LNCAP (cell line): ENCODE measurements at regions not wholly inside any gene's neighbourhood (a gene's known extent, or its start where the extent isn't known, plus 50 kb on each side); places are given as distances from the start of the nearest gene placed in this dataset.

Source experiments
- CTCF ChIP-seq: fragments of 450-650 bp; IDR thresholded peaks from 2 replicates; pipeline ENCODE4 v1.5.1; 2017; ENCODE audit warnings: mild to moderate bottlenecking

DNA sequence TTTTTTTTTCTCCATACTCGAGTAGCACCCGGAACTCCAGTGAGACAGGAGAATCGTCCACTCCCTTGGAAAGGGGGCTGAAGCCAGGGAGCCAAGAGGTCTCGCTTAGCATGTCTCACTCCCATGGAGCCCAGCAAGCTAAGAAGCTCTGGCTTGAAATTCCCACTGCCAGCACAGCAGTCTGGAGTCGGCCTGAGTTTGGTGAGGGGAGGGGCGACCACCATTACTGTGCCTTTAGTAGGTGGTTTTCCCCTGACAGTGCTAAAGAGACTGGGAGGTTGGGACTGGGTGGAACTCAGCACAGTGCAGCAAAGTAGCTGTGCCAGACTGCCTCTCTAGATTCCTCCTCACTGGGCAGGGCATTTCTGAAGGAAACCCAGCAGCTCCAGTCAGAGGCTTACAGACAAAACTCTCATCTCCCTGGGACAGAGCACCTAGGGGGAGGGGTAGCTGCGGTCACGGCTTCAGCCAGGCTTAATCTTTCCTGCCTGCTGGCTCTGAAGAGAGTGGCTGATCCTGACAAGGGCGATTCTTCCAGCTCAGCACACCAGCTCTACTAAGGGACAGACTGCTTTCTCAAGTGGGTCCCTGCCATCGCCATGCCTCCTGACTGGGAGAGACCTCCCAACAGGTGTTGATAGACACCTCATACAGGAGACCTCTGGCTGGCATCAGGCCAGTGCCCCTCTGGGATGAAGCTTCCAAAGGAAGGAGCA lies 414.5 kb upstream of the ZNF608 start:
- no peak for TF ChIP-seq CTCF

DNA sequence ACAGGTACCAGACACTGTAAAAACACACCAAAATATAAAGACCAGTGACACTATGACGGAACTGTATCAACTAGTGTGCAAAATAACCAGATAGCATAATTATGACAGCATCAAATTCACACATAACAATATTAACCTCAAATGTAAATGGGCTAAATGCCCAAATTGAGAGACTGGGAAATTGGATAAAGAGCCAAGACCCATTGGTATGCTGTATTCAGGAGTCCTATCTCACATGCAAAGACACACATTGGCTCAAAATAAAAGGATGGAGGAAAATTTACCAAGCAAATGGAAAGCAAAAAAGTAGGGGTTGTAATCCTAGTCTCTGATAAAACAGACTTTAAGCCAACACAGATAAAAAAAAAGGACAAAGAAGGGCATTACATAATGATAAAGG lies 416.3 kb upstream of the ZNF608 start:
- TF ChIP-seq CTCF = no peak

DNA sequence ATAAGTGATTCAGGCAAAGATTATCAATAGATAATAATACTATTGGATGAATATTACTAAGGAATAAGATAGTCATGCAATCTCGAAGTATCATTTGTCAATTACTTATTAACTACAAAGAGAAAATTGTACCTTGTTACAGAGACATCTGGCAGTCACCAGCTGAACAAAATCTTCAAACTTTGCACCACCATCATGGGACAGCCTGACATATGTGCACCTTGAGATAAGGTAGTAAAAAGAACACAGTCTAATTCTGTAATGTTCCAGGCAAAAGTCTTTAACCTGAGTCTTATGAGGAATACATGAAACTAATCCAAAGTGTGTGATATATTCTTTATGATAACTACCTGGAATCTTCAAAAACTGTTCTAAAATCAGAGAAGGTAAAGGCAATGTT lies 423.0 kb upstream of the ZNF608 start:
- TF ChIP-seq CTCF = no peak

GRCh38 chr5:125171641-125172040 lies 425.2 kb upstream of the ZNF608 start:
- no peak for TF ChIP-seq CTCF

DNA sequence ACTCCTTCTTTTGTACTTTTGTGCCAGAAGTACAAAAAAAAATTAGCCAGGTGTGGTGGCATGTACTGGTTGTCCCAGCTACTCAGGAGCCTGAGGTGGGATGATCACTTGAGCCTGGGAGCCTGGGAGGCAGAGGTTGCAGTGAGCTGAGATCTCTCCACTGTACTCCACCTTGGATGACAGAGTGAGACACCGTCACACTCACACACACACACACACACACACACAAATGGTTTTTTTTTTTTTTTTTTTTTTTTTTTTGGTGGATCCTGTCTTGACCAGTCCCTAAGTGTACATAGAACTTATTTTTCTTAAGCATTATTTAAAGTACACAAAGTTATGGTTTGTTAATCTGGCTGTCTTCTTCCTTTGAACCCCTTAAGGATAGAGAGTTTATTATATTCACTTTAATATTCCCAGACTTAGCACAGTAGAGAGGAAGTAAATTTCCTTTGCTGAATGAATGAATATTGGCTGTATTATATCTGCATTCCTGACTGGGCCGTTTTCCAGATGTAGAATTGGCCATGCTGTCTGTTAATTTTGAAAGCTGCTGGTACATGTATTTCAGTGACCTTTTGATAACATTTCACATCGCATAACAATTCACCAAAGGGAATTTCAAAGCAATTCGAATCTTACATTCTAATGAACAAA lies 429.0 kb upstream of the ZNF608 start:
- TF ChIP-seq CTCF = no peak

DNA sequence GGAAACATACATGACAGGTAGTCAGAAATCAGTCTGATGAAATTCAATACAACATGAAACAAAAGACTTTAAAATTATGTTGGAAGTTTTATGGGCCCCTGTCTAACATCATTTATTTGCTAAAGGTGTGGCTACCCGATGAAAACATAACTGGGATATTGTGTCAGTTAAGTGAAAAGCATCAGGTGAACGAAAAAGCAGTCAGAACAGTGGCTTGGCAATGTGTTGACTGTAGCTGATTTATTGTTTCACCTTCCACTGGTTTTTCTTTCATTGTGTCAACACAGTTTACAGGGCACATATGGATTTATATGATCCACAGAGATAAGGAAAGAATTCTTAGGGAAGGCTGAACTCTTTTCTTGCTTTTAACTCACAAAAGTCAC lies 429.6 kb upstream of the ZNF608 start:
- no peak for TF ChIP-seq CTCF

DNA sequence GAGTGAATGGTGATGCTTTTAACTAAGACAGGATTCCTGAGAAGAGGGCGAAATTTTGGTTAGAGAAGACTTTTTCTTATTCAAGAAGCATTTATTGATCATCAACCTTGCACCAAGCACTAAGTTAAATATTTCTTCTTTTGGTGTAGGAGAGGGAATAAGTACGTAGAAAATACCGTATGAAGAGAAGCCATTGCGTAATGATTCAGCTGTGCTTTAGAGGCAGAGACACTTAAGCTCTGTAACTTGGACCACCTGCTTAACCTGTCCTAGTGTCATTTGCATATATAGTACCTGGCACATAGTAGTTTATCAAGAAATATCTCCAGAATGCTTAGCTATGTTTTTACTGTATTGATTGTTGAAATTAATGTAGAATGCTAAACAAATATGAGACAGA lies 430.9 kb upstream of the ZNF608 start:
- no peak for TF ChIP-seq CTCF
